Liver (tissue), 8 donors: ENCODE measurements at regions not wholly inside any gene's neighbourhood (a gene's known extent, or its start where the extent isn't known, plus 50 kb on each side); places are given as distances from the start of the nearest gene placed in this dataset.

Experiments used
- DNase-seq: peaks from one replicate; pipeline ENCODE4 v3.0.0-alpha.2; 2017; ENCODE audit warnings: low spot score
- H3K27ac ChIP-seq, 2 donors: one replicate each; pipeline ENCODE4 v1.7.0; 2013; ENCODE audit warnings: inconsistent platforms in 2 of 2, low read length in 2 of 2, control low read depth in 1 of 2, low read depth in 1 of 2, mild to moderate bottlenecking in 1 of 2
- H3K27me3 ChIP-seq, 4 donors: one replicate each; pipeline versions ENCODE4 v1.6.1 to v1.7.0; 2013; ENCODE audit warnings: low read length in 3 of 4, inconsistent platforms in 1 of 4, mild to moderate bottlenecking in 1 of 4, moderate library complexity in 1 of 4; ENCODE audit not compliant: control insufficient read depth in 4 of 4, insufficient read depth in 4 of 4
- H3K36me3 ChIP-seq, 4 donors: one replicate each; pipeline versions ENCODE4 v1.6.1 to v1.7.0; 2013; ENCODE audit warnings: low read length in 3 of 4, mild to moderate bottlenecking in 3 of 4, low read depth in 1 of 4, moderate library complexity in 1 of 4; ENCODE audit not compliant: control insufficient read depth in 4 of 4, insufficient read depth in 3 of 4
- H3K4me1 ChIP-seq, 4 donors: one replicate each; pipeline versions ENCODE4 v1.6.1 to v1.7.0; 2013; ENCODE audit warnings: low read length in 3 of 4, mild to moderate bottlenecking in 3 of 4, moderate library complexity in 1 of 4; ENCODE audit not compliant: control insufficient read depth in 4 of 4, insufficient read depth in 4 of 4
- H3K4me3 ChIP-seq, 3 donors: one replicate each; pipeline versions ENCODE4 v1.6.1 to v1.7.0; 2013; ENCODE audit warnings: low read length in 3 of 3, control low read depth in 1 of 3, low read depth in 1 of 3, mild to moderate bottlenecking in 1 of 3
- H3K9ac ChIP-seq, 2 donors: one replicate each; pipeline ENCODE4 v1.7.0; 2013; ENCODE audit warnings: low read length in 2 of 2, mild to moderate bottlenecking in 2 of 2, moderate library complexity in 2 of 2, control low read depth in 1 of 2, low read depth in 1 of 2
- H3K9me3 ChIP-seq, 4 donors: one replicate each; pipeline versions ENCODE4 v1.6.1 to v1.7.0; 2013; ENCODE audit warnings: low read length in 3 of 4; ENCODE audit not compliant: control insufficient read depth in 4 of 4
- ATF3 ChIP-seq: IDR thresholded peaks from 2 replicates; pipeline ENCODE4 v1.6.1; 2016; ENCODE audit warnings: antibody characterized with exemption
- CTCF ChIP-seq: fragments of 150-350 bp; IDR thresholded peaks from 2 replicates; pipeline ENCODE4 v1.5.1; 2017; ENCODE audit warnings: improper control_type of control experiment, low read depth, low read length; ENCODE audit not compliant: missing input control
- EGR1 ChIP-seq, 2 donors: IDR thresholded peaks; 2 replicates each; pipeline ENCODE4 v1.6.1; 2016 to 2018; ENCODE audit warnings: antibody characterized with exemption in 2 of 2, low read depth in 2 of 2
- FOXA1 ChIP-seq: IDR thresholded peaks from 2 replicates; pipeline ENCODE4 v1.6.1; 2016; ENCODE audit warnings: antibody characterized with exemption
- FOXA2 ChIP-seq: IDR thresholded peaks from 2 replicates; pipeline ENCODE4 v1.6.1; 2016; ENCODE audit warnings: antibody characterized with exemption
- GABPA ChIP-seq, 2 donors: IDR thresholded peaks in 1 of 2; conservative IDR thresholded peaks in 1 of 2; 2 replicates each; pipeline ENCODE4 v1.6.1; 2016; ENCODE audit warnings: antibody characterized with exemption in 2 of 2, mild to moderate bottlenecking in 1 of 2, moderate library complexity in 1 of 2
- HNF4A ChIP-seq, 2 donors: conservative IDR thresholded peaks; 2 replicates each; pipeline ENCODE4 v1.6.1; 2016; ENCODE audit warnings: antibody characterized with exemption in 2 of 2, mild to moderate bottlenecking in 2 of 2
- HNF4G ChIP-seq: IDR thresholded peaks from 2 replicates; pipeline ENCODE4 v1.6.1; 2016; ENCODE audit warnings: antibody characterized with exemption
- JUND ChIP-seq, 2 donors: IDR thresholded peaks; 2 replicates each; pipeline ENCODE4 v1.6.1; 2016; ENCODE audit warnings: antibody characterized with exemption in 2 of 2
- MAX ChIP-seq: IDR thresholded peaks from 2 replicates; pipeline ENCODE4 v1.6.1; 2016; ENCODE audit warnings: antibody characterized with exemption
- NR2F2 ChIP-seq: IDR thresholded peaks from 2 replicates; pipeline ENCODE4 v1.6.1; 2016; ENCODE audit warnings: antibody characterized with exemption
- RAD21 ChIP-seq, 2 donors: IDR thresholded peaks; 2 replicates each; pipeline ENCODE4 v1.6.1; 2016; ENCODE audit warnings: antibody characterized with exemption in 2 of 2, mild to moderate bottlenecking in 2 of 2
- REST ChIP-seq: IDR thresholded peaks from 2 replicates; pipeline ENCODE4 v1.6.1; 2016; ENCODE audit warnings: antibody characterized with exemption, mild to moderate bottlenecking
- RXRA ChIP-seq, 2 donors: IDR thresholded peaks; 2 replicates each; pipeline ENCODE4 v1.6.1; 2017 to 2018; ENCODE audit warnings: antibody characterized with exemption in 2 of 2, mild to moderate bottlenecking in 1 of 2
- SP1 ChIP-seq: IDR thresholded peaks from 2 replicates; pipeline ENCODE4 v1.6.1; 2018; ENCODE audit warnings: antibody characterized with exemption, mild to moderate bottlenecking
- TAF1 ChIP-seq: conservative IDR thresholded peaks from 2 replicates; pipeline ENCODE4 v1.6.1; 2016; ENCODE audit warnings: antibody characterized with exemption, mild to moderate bottlenecking
- YY1 ChIP-seq: IDR thresholded peaks from 2 replicates; pipeline ENCODE4 v1.6.1; 2016; ENCODE audit warnings: antibody characterized with exemption, mild to moderate bottlenecking
- ZBTB33 ChIP-seq: IDR thresholded peaks from 2 replicates; pipeline ENCODE4 v1.6.1; 2016; ENCODE audit warnings: antibody characterized with exemption
- WGBS: extraction: QIAGEN DNeasy Blood & Tissue Kit; methylation state at CpG from one replicate; pipeline ENCODE4 v1.1.7; 2013; 5-methylcytosine and 5-hydroxymethylcytosine counted together
- donor health status: healthy.
- donor health status: healthy.
- donor health status: healthy.
- donor health status: healthy.
- donor health status: healthy.

- Histone ChIP-seq H3K27ac (no peak overlapping the region), H3K9ac (no peak overlapping the region), H3K36me3 (no peaks in the 10 kb centered on the region), H3K9me3 (no peaks in the 10 kb centered on the region), H3K4me3 (no peak overlapping the region), H3K27me3 (no peaks in the 10 kb centered on the region), H3K4me1 (no peaks in the 10 kb centered on the region)
- WGBS = 39% methylated on average over 17 of the region's 17 CpGs
- DNase-seq = no peak
- TF ChIP-seq EGR1 (IDR thresholded peaks at IDR 0.05; ENCODE audit: low read depth in 2 of 2) (no peak), ATF3 (no peak), REST (no peak), YY1 (no peak), SP1 (no peak), MAX (no peak), HNF4G (no peak), FOXA2 (no peak), RXRA (IDR thresholded peaks at IDR 0.05) (no peak), NR2F2 (no peak), HNF4A (conservative IDR thresholded peaks at IDR 0.05) (no peak)
Measured at GRCh38 chr14:98906123-98906995, 365.6 kb downstream of the BCL11B start.

- H3K36me3 ChIP-seq = no peaks in the 10 kb centered on the region
- H3K27ac ChIP-seq = no peak overlapping the region
- no peak for DNase-seq
- no peaks in the 10 kb centered on the region for H3K27me3 ChIP-seq
- no peak overlapping the region for H3K9ac ChIP-seq
- H3K9me3 ChIP-seq = no peaks in the 10 kb centered on the region
- H3K4me3 ChIP-seq = no peak overlapping the region
- TF ChIP-seq FOXA2 = no peak
- no peak for TF ChIP-seq SP1
- no peak for TF ChIP-seq ATF3
- no peak for TF ChIP-seq HNF4G
- TF ChIP-seq RXRA (IDR thresholded peaks at IDR 0.05) = no peak
- no peak for TF ChIP-seq EGR1 (IDR thresholded peaks at IDR 0.05; ENCODE audit: low read depth in 2 of 2)
- no peak for TF ChIP-seq ZBTB33
- TF ChIP-seq RAD21 (IDR thresholded peaks at IDR 0.05) = no peak
- no peak for TF ChIP-seq MAX
- TF ChIP-seq JUND (IDR thresholded peaks at IDR 0.05) = no peak
- no peak for TF ChIP-seq REST
- TF ChIP-seq HNF4A (conservative IDR thresholded peaks at IDR 0.05) = no peak
- no peak for TF ChIP-seq TAF1
- TF ChIP-seq YY1 = no peak
- no peak for TF ChIP-seq CTCF
- no peak for TF ChIP-seq NR2F2
- no peak for TF ChIP-seq GABPA (IDR thresholded peaks at IDR 0.05 in 1 of 2, conservative IDR thresholded peaks at IDR 0.05 in 1 of 2)
- no peak for TF ChIP-seq FOXA1
- 75% methylated on average over 5 of the region's 5 CpGs for WGBS
- no peaks in the 10 kb centered on the region for H3K4me1 ChIP-seq
Measured at GRCh38 chr14:98907271-98907670, 364.7 kb downstream of the BCL11B start.
